ENCODE measurements at regions not wholly inside any gene's neighbourhood (a gene's known extent, or its start where the extent isn't known, plus 50 kb on each side); places are given as distances from the start of the nearest gene placed in this dataset.

DNA sequence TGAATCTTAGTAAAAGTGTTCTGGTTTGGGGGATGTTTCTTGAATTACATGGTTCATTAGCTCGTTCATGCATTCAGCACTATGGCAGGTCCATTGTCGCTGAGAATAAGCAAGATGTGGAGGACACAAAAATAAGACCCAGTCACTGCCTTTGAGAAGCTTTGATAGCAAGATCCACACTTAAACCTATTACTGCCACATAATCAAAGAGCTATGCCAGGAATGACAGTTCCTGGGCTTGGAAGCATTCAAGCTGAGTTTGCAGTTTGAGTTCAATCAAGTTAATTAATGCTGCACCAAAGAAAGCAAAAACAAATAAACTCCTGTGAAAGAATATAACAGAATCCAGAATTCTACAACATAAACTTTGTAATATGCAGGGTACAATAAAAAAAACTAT is 131.8 kb downstream of the MIS18A start:
- Histone ChIP-seq H3K36me3 (replicated peaks; ENCODE audit: insufficient read depth, low read length) (no peaks in the 10 kb centered on the region), H3K4me2 (ENCODE audit: low read depth, low read length) (no peak overlapping the region), H3K9ac (ENCODE audit: low read length) (no peak overlapping the region), H3K4me3 (ENCODE audit: low read length) (no peak overlapping the region), H3K27ac (ENCODE audit: low read length) (no peak overlapping the region), H3F3A (ENCODE audit: insufficient read depth, low read length) (no peaks in the 10 kb centered on the region), H3K27me3 (replicated peaks; ENCODE audit: insufficient read depth, low read length) (no peaks in the 10 kb centered on the region), H2AFZ (ENCODE audit: low read length) (no peak overlapping the region), H4K20me1 (ENCODE audit: insufficient read depth, low read length) (no peaks in the 10 kb centered on the region), H3K79me2 (ENCODE audit: low read length) (no peaks in the 10 kb centered on the region), H3K9me3 (replicated peaks; ENCODE audit: insufficient read depth, low read length) (no peaks in the 10 kb centered on the region), H3K4me1 (ENCODE audit: low read length) (no peaks in the 10 kb centered on the region), H3K9me2 (replicated peaks; ENCODE audit: insufficient read depth, low read length) (no peaks in the 10 kb centered on the region)
- DNase-seq, result no peak
- TF ChIP-seq, protein P1, sequence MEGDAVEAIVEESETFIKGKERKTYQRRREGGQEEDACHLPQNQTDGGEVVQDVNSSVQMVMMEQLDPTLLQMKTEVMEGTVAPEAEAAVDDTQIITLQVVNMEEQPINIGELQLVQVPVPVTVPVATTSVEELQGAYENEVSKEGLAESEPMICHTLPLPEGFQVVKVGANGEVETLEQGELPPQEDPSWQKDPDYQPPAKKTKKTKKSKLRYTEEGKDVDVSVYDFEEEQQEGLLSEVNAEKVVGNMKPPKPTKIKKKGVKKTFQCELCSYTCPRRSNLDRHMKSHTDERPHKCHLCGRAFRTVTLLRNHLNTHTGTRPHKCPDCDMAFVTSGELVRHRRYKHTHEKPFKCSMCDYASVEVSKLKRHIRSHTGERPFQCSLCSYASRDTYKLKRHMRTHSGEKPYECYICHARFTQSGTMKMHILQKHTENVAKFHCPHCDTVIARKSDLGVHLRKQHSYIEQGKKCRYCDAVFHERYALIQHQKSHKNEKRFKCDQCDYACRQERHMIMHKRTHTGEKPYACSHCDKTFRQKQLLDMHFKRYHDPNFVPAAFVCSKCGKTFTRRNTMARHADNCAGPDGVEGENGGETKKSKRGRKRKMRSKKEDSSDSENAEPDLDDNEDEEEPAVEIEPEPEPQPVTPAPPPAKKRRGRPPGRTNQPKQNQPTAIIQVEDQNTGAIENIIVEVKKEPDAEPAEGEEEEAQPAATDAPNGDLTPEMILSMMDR (IDR thresholded peaks at IDR 0.05; ENCODE audit: low read length), result no peak
- TF ChIP-seq EZH2phosphoT487 (IDR thresholded peaks at IDR 0.05; ENCODE audit: low read length), result no peak
- no peak for TF ChIP-seq EZH2 (optimal IDR thresholded peaks at IDR 0.05; ENCODE audit: low read depth, low read length)

DNA sequence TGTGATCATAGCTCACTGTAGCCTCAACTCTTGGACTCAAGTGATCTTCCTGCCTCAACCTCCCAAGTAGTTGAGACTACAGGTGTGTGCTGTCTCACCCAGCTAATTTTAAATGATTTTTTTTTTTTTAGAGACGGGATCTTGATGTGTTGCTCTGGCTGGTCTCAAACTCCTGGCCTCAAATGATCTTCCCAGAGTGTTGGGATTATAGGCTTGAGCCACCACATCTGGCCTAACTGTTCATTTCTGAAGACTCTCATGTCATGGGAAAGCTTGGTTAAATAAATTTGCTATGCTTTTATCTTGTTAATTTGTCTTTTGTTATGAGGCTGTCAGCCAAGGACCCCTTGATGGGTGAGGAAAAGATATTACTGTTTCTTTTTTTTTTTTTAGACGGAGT is 134.0 kb downstream of the MIS18A start:
- TF ChIP-seq EZH2 (optimal IDR thresholded peaks at IDR 0.05; ENCODE audit: low read depth, low read length) (no peak), EZH2phosphoT487 (IDR thresholded peaks at IDR 0.05; ENCODE audit: low read length) (no peak)
- TF ChIP-seq, protein P1 (IDR thresholded peaks at IDR 0.05; ENCODE audit: low read length), result no peak
- Histone ChIP-seq H3K9me2 (replicated peaks; ENCODE audit: insufficient read depth, low read length) (no peaks in the 10 kb centered on the region), H3K79me2 (ENCODE audit: low read length) (no peaks in the 10 kb centered on the region), H3F3A (ENCODE audit: insufficient read depth, low read length) (no peaks in the 10 kb centered on the region), H3K36me3 (replicated peaks; ENCODE audit: insufficient read depth, low read length) (no peaks in the 10 kb centered on the region), H3K9ac (ENCODE audit: low read length) (no peak overlapping the region), H3K27ac (ENCODE audit: low read length) (no peak overlapping the region), H2AFZ (ENCODE audit: low read length) (no peak overlapping the region), H3K4me2 (ENCODE audit: low read depth, low read length) (no peak overlapping the region), H3K27me3 (replicated peaks; ENCODE audit: insufficient read depth, low read length) (no peaks in the 10 kb centered on the region), H3K4me3 (ENCODE audit: low read length) (no peak overlapping the region), H4K20me1 (ENCODE audit: insufficient read depth, low read length) (no peaks in the 10 kb centered on the region), H3K4me1 (ENCODE audit: low read length) (no peaks in the 10 kb centered on the region), H3K9me3 (replicated peaks; ENCODE audit: insufficient read depth, low read length) (no peaks in the 10 kb centered on the region)
- DNase-seq, result no peak

DNA sequence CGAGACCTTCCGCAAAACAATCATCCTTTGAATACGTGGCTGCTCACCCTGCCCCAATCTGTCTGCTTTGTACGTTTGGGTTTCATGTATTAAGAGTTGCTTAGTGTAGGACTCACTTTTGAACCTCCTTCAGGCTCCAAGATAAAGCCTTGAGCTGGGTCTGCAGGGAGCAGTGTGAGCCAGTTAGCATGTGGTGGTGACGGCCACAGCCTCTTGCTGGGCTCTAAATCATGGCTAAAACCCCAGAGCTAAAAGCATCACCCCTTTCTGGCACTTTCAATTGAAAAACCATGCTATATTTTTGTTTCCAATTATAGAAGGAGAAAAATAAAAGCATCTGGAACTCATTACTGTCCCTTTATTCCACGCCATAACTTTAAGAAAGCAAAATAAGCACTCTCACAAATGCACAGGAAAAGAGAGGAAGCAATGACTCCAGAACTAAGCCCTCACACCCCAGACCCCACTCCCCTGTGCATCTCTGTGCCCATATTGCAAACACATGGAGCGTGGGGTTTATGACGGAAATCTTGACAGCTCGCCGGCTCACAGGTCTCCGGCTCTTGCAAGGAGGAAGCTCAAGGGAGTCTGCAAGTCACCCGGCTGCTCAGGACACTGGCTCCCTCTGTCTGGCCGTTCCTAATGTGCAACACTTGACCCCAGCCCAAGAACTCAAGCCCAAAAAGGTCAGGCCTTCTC is 135.5 kb downstream of the MIS18A start:
- TF ChIP-seq EZH2 (optimal IDR thresholded peaks at IDR 0.05; ENCODE audit: low read depth, low read length), result no peak
- no peak for TF ChIP-seq EZH2phosphoT487 (IDR thresholded peaks at IDR 0.05; ENCODE audit: low read length)
- TF ChIP-seq, protein P1 (IDR thresholded peaks at IDR 0.05; ENCODE audit: low read length), result no peak
- H3K4me3 ChIP-seq (ENCODE audit: low read length), result no peak overlapping the region
- no peaks in the 10 kb centered on the region for H4K20me1 ChIP-seq (ENCODE audit: insufficient read depth, low read length)
- no peaks in the 10 kb centered on the region for H3K9me2 ChIP-seq (replicated peaks; ENCODE audit: insufficient read depth, low read length)
- no peak overlapping the region for H2AFZ ChIP-seq (ENCODE audit: low read length)
- no peak overlapping the region for H3K27ac ChIP-seq (ENCODE audit: low read length)
- H3K9me3 ChIP-seq (replicated peaks; ENCODE audit: insufficient read depth, low read length), result no peaks in the 10 kb centered on the region
- H3K4me1 ChIP-seq (ENCODE audit: low read length), result no peaks in the 10 kb centered on the region
- H3K4me2 ChIP-seq (ENCODE audit: low read depth, low read length), result no peak overlapping the region
- H3K36me3 ChIP-seq (replicated peaks; ENCODE audit: insufficient read depth, low read length), result no peaks in the 10 kb centered on the region
- 0 out of 2 replicates have a peak, but pooled peaks cover 4% of the 10 kb centered on the region for H3K27me3 ChIP-seq (replicated peaks; ENCODE audit: insufficient read depth, low read length)
- no peaks in the 10 kb centered on the region for H3K79me2 ChIP-seq (ENCODE audit: low read length)
- H3K9ac ChIP-seq (ENCODE audit: low read length), result no peak overlapping the region
- H3F3A ChIP-seq (ENCODE audit: insufficient read depth, low read length), result no peaks in the 10 kb centered on the region
- DNase-seq, result no peak

Data from MM.1S (cell line).